ENCODE measurements at regions not wholly inside any gene's neighbourhood (a gene's known extent, or its start where the extent isn't known, plus 50 kb on each side); places are given as distances from the start of the nearest gene placed in this dataset.

DNA sequence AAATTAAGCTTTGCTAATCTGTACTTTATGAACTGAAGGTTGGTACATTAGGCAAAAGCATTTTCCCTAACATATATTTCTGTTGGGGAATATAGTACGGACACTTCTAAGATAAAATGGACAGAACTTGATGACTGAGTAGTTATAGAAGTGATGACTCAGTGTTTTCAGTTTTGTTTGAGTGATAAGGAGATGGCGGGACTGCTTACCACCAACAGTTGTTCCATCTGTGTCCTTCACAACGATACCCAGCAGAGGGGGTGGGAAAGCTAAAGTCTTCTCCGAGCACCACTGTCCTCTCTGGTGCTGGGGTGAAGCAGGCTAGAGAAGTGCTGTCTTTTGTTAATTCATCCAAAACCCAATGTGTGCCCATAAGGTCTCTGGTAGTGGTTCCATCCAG, 195.8 kb downstream of the CD47 start:
- no peak for DNase-seq

DNA sequence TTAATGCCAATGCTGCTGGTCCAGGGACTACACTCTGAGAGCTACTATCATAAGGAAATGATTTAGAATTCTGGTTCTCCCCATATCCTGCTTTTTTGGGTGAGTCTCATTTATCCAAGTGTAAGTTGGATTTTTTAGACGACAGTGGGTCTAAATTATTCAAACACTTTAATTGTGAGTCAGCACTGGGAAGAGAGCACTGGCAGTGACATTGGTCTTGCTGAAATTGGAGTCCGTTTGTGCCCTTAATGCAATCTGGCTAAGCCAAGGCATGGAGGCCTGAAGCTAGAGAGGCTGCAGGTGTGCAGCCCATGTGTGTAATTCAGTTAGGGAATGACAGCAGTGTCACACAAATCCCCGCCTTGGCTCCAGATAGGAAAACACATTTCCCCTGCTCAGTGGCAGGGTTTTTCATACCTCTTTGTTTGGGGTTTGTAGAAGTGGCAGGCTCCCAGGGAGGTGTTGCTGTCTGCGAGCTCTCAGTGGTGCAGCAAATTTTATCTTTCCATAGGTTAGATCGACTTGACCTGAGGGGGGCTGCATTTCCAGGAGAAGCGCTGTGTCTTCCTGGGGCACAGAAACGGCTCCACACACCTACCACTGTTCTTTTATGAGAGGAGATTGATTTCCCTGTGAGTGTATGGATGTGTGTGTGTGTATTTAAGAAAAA, 197.7 kb downstream of the CD47 start:
- DNase-seq: no peak

DNA sequence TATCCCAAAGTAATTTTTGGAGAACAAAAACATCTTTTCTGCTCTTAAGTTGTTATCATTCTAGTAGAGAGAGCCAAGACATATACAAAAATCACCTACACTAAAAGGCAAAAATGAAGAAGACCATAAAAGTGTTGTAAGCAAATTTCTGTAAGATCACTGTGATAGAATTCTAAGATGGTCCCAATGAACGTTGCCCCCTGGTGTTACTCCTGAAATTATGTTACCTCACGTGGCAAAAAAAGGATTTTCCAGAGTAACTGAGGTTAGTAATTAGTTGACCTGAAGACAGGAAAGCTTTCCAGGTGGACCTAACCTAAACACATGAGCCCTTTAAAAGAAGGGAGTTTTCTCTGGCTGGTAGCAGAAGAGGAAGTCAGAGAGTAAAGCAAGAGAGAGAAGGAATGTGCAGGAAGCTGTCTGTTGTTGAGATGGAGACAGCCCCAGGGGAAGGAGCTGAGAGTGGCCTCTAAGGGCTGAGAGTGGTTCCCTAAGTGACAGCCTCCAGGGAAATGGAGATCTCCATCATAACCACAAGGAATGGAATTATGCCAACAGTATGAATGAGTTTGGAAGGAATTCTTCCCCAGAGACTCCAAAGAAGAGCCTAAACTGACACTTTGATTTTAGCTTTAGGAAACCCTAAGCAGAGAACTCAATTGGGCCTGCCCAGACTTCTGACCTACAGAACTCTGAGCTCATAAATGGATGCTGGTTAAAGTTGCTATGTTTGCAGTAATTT, 205.9 kb downstream of the CD47 start:
- DNase-seq: no peak

DNA sequence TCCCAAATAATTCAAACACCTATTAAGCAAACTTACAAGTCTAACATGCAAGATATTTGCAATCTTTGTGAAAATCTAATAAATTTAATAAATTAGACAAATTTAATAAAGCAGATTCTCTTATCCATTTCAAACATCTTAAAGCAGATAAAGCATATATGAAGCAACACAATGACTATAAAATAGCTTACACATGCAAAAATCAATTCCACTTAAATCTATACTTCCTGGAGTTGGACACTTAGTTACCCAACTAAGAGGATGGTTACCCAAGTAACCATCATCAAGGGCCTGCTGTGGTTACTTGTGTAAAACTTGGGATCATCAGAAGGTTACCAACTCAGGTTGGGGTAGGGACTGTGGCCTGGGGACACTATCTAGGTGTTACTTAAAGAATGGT, 206.8 kb downstream of the CD47 start:
- no peak for DNase-seq

DNA sequence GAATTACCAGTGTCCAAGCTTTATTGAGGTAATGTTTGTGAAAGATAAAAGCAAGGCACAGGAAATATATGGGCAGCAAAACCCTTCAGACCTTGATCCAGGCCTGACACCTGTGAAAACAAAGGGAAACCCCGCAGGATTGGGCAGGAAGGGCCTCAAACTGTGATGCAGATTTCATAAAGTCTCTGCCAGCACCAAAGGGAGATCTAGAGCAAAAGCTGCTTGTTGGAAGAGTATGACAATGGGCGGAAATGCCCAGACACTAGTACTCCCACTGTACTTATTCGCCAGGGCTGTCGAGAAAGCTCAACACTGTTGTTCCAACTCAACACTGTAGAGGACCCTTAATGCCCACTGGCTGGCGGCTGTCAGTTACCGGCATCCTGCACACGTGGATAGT, 207.9 kb downstream of the CD47 start:
- DNase-seq: no peak

DNA sequence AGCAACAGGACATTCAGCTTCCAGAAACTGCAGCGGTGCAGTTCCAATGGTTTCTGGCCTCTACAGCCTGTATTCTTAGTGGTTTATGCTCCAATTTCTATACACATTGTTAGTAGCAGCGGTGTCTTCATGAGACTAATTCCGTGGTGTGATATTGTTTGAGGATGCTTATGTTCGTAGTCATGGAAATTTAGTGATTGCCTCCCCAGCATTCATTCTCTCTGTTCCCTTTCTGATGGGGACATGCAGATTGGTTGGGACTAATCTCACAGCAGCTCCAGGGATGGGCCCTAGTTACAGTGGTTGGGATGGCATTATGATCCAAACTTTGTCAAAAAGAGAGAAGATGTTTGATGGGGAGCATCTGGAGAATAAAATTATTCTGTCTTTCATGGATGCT, 208.6 kb downstream of the CD47 start:
- no peak for DNase-seq

DNA sequence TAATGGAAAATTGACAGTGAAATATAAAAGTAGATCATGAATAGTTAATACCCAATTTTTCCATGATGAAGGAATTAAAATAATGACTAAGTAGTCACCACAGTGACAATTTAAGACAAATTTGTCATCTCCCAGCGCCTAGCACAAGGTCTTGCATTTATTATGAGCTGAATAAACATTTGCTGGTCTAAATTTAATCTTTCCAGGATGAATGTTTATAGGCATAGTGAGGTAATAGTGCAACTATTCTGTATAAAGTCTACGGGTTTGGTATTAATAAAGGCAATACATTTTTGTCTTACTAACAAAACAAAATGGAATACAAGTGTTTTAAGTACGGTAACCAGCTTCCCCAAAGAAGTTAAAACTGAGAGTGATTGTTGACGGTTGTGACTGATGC, 209.3 kb downstream of the CD47 start:
- no peak for DNase-seq

DNA sequence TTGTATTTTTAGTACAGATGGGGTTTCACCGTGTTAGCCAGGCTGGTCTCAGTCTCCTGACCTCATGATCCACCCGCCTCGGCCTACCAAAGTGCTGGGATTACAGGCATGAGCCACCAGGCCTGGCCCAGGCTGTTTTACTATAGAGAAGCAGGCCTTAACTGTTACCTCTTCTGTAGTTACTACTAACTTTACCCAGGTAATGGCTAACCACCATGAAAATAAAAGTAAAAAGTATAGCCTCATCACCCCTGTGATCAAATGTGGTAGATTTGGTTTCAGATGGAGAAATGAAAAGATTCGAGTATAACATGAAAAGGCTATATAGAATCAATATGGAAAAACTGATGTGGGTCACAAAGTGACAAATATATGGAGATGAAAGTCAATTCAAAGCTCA, 210.1 kb downstream of the CD47 start:
- DNase-seq: no peak

DNA sequence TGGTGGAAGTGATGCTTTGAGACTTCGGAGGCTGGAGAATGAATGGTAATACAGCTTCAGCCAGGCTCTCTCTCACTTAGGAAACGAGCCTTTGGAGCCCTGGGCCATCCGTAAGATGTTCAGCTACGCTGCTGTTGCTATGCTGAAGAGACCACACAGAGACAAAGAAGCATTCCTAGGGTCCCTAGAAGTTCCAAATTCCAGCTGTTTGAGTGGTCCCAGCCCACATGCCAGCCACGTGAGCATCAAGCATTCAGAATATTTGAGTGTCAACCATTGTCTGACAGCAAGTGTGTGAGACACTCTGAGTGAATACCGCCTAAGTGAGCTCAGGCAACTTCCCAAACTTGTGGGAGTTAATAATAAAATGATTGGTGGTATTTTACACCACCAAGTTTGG, 212.9 kb downstream of the CD47 start:
- DNase-seq: no peak

DNA sequence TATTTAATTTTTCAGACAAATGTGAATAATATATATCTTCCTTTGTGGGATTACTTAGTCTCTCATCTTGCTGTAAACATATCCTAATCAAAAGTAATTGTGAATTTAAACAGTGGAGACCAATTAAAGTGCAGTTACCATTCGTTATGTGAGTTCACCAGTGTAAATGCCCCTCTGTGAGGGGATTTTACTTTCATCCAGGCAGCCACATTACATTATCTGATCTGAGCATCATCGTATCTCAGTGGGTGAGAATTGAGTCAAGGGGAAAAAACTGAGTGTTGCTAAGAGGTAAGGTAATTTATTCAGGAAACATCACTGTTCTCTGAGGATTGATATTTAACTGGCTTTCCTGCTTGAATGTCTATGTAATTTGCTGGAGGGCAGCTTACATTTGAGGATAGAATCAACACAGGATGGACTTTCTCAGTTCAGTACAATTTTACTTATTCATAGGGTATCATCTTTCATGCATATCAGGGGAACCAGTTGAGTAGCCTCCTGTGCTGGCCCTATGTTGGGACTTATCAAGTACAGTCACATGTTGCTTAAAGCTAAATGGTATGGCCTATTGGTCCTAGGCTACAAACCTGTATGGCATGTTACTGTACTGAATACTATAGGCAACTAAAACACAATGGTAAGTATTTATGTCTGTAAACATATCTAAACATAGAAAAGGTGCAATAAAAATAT, 219.7 kb downstream of the CD47 start:
- DNase-seq: no peak

DNA sequence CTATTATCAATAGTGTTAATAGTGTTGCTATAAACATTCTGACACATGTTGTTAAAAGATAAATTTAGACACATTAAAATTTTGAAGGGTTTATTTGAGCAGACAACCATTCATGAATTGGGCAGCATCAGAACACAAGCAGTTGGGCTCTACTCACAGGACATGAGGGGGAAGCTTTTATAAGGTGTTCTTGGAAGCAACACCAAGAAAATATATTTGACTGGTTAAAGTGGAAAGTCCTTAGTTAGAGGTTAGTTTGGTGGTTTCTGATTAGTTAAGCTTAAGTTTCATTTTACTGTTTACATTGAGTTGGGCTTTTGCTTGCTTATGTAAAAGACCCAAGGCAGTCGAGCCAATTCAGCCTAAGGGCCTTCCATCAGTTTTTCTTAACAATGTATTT, 220.7 kb downstream of the CD47 start:
- no peak for DNase-seq

DNA sequence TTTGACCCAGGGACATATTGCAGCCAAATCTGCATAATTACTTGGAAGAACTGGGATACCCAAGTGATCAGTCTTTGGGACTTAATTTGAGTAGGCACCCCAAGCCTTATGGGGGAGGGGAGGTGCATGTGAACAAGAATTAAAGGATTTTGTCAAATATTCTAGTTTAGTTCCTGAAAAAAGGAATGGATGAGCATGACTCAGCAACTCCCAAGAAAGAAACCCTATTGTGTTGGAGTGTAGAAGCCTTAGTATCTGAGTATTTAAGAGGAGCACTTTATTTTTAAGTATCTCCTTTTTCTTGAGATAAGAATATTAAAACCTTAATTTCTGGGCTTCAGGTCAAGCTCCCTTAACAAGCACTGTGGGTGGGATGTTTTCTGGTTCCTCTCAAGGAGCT, 222.4 kb downstream of the CD47 start:
- DNase-seq: no peak

DNA sequence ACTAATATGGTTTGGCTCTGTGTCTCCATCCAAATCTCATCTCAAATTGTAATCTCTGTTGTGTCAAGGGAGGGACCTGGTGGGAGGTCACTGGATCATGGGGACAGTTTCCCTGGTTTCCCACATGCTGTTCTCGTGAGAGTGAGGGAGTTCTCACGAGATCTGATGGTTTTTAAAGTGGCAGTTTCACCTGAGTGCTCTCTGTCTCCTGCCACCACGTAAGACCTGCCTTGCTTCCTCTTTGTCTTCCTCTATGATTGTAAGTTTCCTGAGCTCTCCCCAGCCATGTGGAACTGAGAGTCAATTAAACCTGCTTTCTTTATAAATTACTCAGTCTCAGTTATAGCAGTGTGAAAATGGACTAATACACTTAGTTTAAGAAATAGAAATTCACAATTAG, 228.9 kb downstream of the CD47 start:
- DNase-seq: no peak

DNA sequence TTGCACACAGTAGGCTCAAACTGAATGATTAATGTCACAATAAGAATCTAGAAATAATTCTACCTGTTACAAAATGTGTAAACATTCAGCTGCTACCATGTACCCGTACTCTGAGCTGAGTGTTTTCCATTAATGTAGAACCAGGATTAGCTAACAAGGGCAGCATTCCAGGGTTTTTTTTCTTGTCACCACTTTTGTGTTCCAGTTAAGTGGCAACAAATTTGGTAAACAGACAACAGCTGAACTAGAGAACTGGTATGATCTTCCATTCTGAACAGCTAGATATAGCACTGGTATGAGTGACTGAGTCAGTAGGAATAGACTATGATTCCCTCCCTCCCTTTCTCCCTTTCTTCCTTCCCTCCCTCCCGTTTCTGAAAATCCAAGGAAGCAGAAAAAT, 229.4 kb downstream of the CD47 start:
- no peak for DNase-seq
